Body of pancreas (tissue), 4 donors: ENCODE measurements at regions not wholly inside any gene's neighbourhood (a gene's known extent, or its start where the extent isn't known, plus 50 kb on each side); places are given as distances from the start of the nearest gene placed in this dataset.
A peak's percentile ranks its signal among the peaks of the same experiment; 100 is the strongest.

ENCODE experiments used
- ATAC-seq: fragments of 150-250 bp; one replicate; pipeline ENCODE4 v1.9.1; 2016
- DNase-seq, 4 donors: peaks; one replicate each; pipeline ENCODE4 v3.0.0-alpha.2; 2019
- H3K27ac ChIP-seq, 4 donors: fragments of 200-600 bp; sonication (generic); 1 replicate in 3 of 4; 2 replicates in 1 of 4; pipeline versions ENCODE4 v1.5.1 to v1.6.1; 2016 to 2019; ENCODE audit warnings: mild to moderate bottlenecking in 1 of 4, mixed read lengths in 1 of 4, moderate library complexity in 1 of 4
- H3K27me3 ChIP-seq, 2 donors: fragments of 200-600 bp; sonication (generic); one replicate each; pipeline ENCODE4 v1.6.0; 2016; ENCODE audit warnings: mild to moderate bottlenecking in 1 of 2
- H3K36me3 ChIP-seq, 2 donors: fragments of 200-600 bp; sonication (generic); replicated peaks in 1 of 2; 2 replicates each; pipeline ENCODE4 v1.5.1; 2016; ENCODE audit warnings: low read depth in 2 of 2; ENCODE audit not compliant: insufficient read depth in 1 of 2
- H3K4me1 ChIP-seq: fragments of 200-600 bp; sonication (generic); one replicate; pipeline ENCODE4 v1.6.0; 2016
- H3K4me3 ChIP-seq, 2 donors: fragments of 200-600 bp; sonication (generic); 1 replicate in 1 of 2; 2 replicates in 1 of 2; pipeline ENCODE4 v1.5.1; 2016 to 2019
- H3K9me3 ChIP-seq, 3 donors: fragments of 200-600 bp; sonication (generic); 1 replicate in 2 of 3; 2 replicates in 1 of 3; pipeline ENCODE4 v1.5.1; 2016
- POLR2A ChIP-seq, 3 donors: fragments of 450-650 bp; IDR thresholded peaks; one replicate each; pipeline ENCODE4 v1.6.1; 2016; ENCODE audit warnings: antibody characterized with exemption in 3 of 3, mild to moderate bottlenecking in 2 of 3
- WGBS, 2 donors: methylation state at CpG; one replicate each; pipeline ENCODE4 v1.1.5; 2017; 5-methylcytosine and 5-hydroxymethylcytosine counted together
- intact Hi-C: fragments of 100-400 bp; cut with DNase I; formaldehyde crosslinking; loops from one replicate; pipeline ENCODE4 v1.15.1; 2023
- TF ChIP-seq, protein P1 (sequence below), 7 experiments: fragments of 450-650 bp in 4 of 7; fragments of 200-600 bp in 3 of 7; sonication (generic) in 3 of 7; IDR thresholded peaks; one replicate each; pipeline ENCODE4 v1.5.1; 2016 to 2019; ENCODE audit warnings: antibody characterized with exemption in 7 of 7

GRCh38 chr2:8002765-8003393 is 679.0 kb upstream of the ID2 start:
- WGBS, 2 donors = 87 to 91% methylated on average over 8 of the region's 8 CpGs

GRCh38 chr2:8003462-8004075 is 678.3 kb upstream of the ID2 start:
- H3K36me3 ChIP-seq = no peaks in the 10 kb centered on the region
- intact Hi-C loops = no loop called here
- DNase-seq (peak in 2 of 4 donors; percentile 12 to 13), ATAC-seq (no peak)
- H3K4me1 ChIP-seq = peaks cover 9% of the 10 kb centered on the region
- H3K9me3 ChIP-seq = no peaks in the 10 kb centered on the region
- no peaks in the 10 kb centered on the region for H3K27me3 ChIP-seq
- TF ChIP-seq, protein P1, sequence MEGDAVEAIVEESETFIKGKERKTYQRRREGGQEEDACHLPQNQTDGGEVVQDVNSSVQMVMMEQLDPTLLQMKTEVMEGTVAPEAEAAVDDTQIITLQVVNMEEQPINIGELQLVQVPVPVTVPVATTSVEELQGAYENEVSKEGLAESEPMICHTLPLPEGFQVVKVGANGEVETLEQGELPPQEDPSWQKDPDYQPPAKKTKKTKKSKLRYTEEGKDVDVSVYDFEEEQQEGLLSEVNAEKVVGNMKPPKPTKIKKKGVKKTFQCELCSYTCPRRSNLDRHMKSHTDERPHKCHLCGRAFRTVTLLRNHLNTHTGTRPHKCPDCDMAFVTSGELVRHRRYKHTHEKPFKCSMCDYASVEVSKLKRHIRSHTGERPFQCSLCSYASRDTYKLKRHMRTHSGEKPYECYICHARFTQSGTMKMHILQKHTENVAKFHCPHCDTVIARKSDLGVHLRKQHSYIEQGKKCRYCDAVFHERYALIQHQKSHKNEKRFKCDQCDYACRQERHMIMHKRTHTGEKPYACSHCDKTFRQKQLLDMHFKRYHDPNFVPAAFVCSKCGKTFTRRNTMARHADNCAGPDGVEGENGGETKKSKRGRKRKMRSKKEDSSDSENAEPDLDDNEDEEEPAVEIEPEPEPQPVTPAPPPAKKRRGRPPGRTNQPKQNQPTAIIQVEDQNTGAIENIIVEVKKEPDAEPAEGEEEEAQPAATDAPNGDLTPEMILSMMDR (IDR thresholded peaks at IDR 0.05) = no peak
- TF ChIP-seq POLR2A (IDR thresholded peaks at IDR 0.05) = no peak
- H3K4me3 ChIP-seq = no peak overlapping the region
- 83 to 84% methylated on average over 13 of the region's 13 CpGs for WGBS, 2 donors
- no peak overlapping the region for H3K27ac ChIP-seq

More at GRCh38 chr2:8002765-8003393, 679.0 kb upstream of the ID2 start:
- intact Hi-C loops = no loop called here
- Histone ChIP-seq H3K27ac (no peak overlapping the region), H3K4me3 (no peak overlapping the region), H3K9me3 (no peaks in the 10 kb centered on the region), H3K27me3 (no peaks in the 10 kb centered on the region), H3K36me3 (no peaks in the 10 kb centered on the region), H3K4me1 (peaks cover 9% of the 10 kb centered on the region)
- TF ChIP-seq, protein P1 (IDR thresholded peaks at IDR 0.05) = no peak
- no peak for TF ChIP-seq POLR2A (IDR thresholded peaks at IDR 0.05)
- ATAC-seq (no peak), DNase-seq (no peak)

GRCh38 chr2:8004250-8004681 is 677.6 kb upstream of the ID2 start:
- Histone ChIP-seq H3K27me3 (no peaks in the 10 kb centered on the region), H3K4me3 (no peak overlapping the region), H3K36me3 (no peaks in the 10 kb centered on the region), H3K4me1 (peaks cover 9% of the 10 kb centered on the region), H3K27ac (no peak overlapping the region), H3K9me3 (no peaks in the 10 kb centered on the region)
- peak; percentile 59 for ATAC-seq
- WGBS, 2 donors = 12 to 13% methylated on average over 4 of the region's 4 CpGs
- intact Hi-C loops = no loop called here
- peak in 1 of 4 donors; percentile 39 for DNase-seq
- no peak for TF ChIP-seq POLR2A (IDR thresholded peaks at IDR 0.05)
- TF ChIP-seq, protein P1 (IDR thresholded peaks at IDR 0.05) = no peak

DNA sequence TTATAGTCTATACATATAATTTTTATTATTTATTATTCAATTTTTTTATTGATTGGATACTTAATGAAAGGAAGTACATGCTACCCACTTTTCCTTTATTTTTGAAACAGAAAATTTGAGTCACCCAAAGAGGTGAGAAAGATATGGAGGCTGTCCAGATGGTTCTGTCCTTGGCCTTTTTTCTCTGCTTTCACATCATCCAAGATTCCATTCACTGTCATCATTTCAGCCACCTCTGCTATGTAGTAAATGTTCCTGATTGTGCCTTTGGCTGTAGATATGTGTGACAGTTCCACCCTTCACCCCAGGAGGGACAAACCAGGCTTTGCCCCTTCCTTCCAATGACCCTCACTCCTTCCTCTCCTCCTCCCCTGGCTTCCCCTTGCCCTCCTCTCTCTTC is 675.7 kb upstream of the ID2 start:
- no peak overlapping the region for H3K27ac ChIP-seq
- TF ChIP-seq POLR2A (IDR thresholded peaks at IDR 0.05) = no peak
- TF ChIP-seq, protein P1 (IDR thresholded peaks at IDR 0.05) = no peak
- H3K36me3 ChIP-seq = no peaks in the 10 kb centered on the region
- no peaks in the 10 kb centered on the region for H3K9me3 ChIP-seq
- intact Hi-C loops = no loop called here
- H3K27me3 ChIP-seq = no peaks in the 10 kb centered on the region
- H3K4me3 ChIP-seq = no peak overlapping the region
- H3K4me1 ChIP-seq = peaks cover 9% of the 10 kb centered on the region
- ATAC-seq (no peak), DNase-seq (no peak)

DNA sequence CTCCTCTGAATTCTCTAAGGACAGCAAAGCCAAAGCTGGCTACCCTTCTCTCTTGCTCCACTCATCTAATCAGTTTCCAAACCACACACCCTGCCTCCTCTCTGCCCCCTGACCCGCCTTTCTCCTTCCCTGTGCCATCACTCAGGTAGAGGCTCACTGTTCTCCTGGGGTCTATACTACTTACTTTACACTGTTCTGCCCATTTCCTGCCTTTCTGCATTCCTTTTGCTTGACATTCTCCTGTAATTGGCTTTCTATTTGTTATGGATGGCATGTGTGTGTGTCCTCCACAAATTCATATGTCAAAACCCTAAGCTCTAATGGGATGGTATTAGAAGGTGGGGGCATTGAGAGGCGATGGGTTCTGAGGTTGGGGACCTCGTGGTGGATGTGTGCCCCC is 675.2 kb upstream of the ID2 start:
- Histone ChIP-seq H3K27me3 (no peaks in the 10 kb centered on the region), H3K36me3 (no peaks in the 10 kb centered on the region), H3K27ac (no peak overlapping the region), H3K9me3 (no peaks in the 10 kb centered on the region), H3K4me3 (no peak overlapping the region), H3K4me1 (peaks cover 9% of the 10 kb centered on the region)
- intact Hi-C loops = no loop called here
- 67 to 69% methylated on average over 3 of the region's 3 CpGs for WGBS, 2 donors
- DNase-seq (no peak), ATAC-seq (no peak)
- TF ChIP-seq POLR2A (IDR thresholded peaks at IDR 0.05) = no peak
- TF ChIP-seq, protein P1 (IDR thresholded peaks at IDR 0.05) = no peak
